ENCODE measurements at regions not wholly inside any gene's neighbourhood (a gene's known extent, or its start where the extent isn't known, plus 50 kb on each side); places are given as distances from the start of the nearest gene placed in this dataset.

- TF ChIP-seq EZH2 (IDR thresholded peaks at IDR 0.05; ENCODE audit: borderline replicate concordance, low read depth, low read length, severe bottlenecking) (no peak), CTCF (IDR thresholded peaks at IDR 0.05; ENCODE audit: borderline replicate concordance, extremely low read depth, low read length, poor library complexity, severe bottlenecking) (no peak)
Measured at GRCh38 chr5:158538506-158539074, 561.1 kb downstream of the EBF1 start.
